DND-41 (cell line): ENCODE measurements at regions not wholly inside any gene's neighbourhood (a gene's known extent, or its start where the extent isn't known, plus 50 kb on each side); places are given as distances from the start of the nearest gene placed in this dataset.

Experiments
- ATAC-seq: fragments of 200-7000 bp; cut with Tn5 transposase; 3 replicates; pipeline ENCODE4 v1.9.1; 2021; ENCODE audit warnings: low read depth; ENCODE audit not compliant: insufficient read depth
- DNase-seq: peaks from one replicate; pipeline ENCODE4 v3.0.0-alpha.2; 2020
- H2AFZ ChIP-seq: 2 replicates; pipeline ENCODE4 v1.6.0; 2012; ENCODE audit warnings: low read depth, low read length
- H3K27ac ChIP-seq: 2 replicates; pipeline ENCODE4 v1.5.1; 2012; ENCODE audit warnings: low read length, inconsistent platforms
- H3K27me3 ChIP-seq: fragments of 200-600 bp; sonication (generic); 2 replicates; pipeline ENCODE4 v1.6.0; 2012; ENCODE audit warnings: low read length, mild to moderate bottlenecking, inconsistent platforms; ENCODE audit not compliant: insufficient read depth, poor library complexity
- H3K36me3 ChIP-seq: 2 replicates; pipeline ENCODE4 v1.5.1; 2012; ENCODE audit warnings: low read length, inconsistent platforms; ENCODE audit not compliant: insufficient read depth
- H3K4me1 ChIP-seq: 2 replicates; pipeline ENCODE4 v1.5.1; 2012; ENCODE audit warnings: mild to moderate bottlenecking, low read length; ENCODE audit not compliant: insufficient read depth
- H3K4me2 ChIP-seq: 2 replicates; pipeline ENCODE4 v1.6.0; 2012; ENCODE audit warnings: mild to moderate bottlenecking, moderate library complexity, low read length, inconsistent platforms; ENCODE audit not compliant: insufficient read depth
- H3K4me3 ChIP-seq, 2 experiments: fragments of 200-600 bp in 1 of 2; shearing (Covaris generic) in 1 of 2; 2 replicates each; pipeline ENCODE4 v1.5.1; 2012 to 2016; ENCODE audit warnings: inconsistent platforms in 2 of 2, low read length in 2 of 2, mild to moderate bottlenecking in 2 of 2, low read depth in 1 of 2, moderate library complexity in 1 of 2
- H3K79me2 ChIP-seq: 2 replicates; pipeline ENCODE4 v1.6.0; 2012; ENCODE audit warnings: low read length, inconsistent platforms; ENCODE audit not compliant: insufficient read depth
- H3K9ac ChIP-seq: 2 replicates; pipeline ENCODE4 v1.6.0; 2012; ENCODE audit warnings: low read depth, mild to moderate bottlenecking, inconsistent platforms, low read length, moderate library complexity
- H3K9me3 ChIP-seq: 2 replicates; pipeline ENCODE4 v1.5.1; 2012; ENCODE audit warnings: low read length, moderate library complexity, mild to moderate bottlenecking, inconsistent platforms; ENCODE audit not compliant: insufficient read depth, severe bottlenecking
- H4K20me1 ChIP-seq: 2 replicates; pipeline ENCODE4 v1.6.0; 2012; ENCODE audit warnings: low read length; ENCODE audit not compliant: insufficient read depth
- CTCF ChIP-seq: IDR thresholded peaks from 2 replicates; pipeline ENCODE4 v1.5.1; 2012; ENCODE audit warnings: borderline replicate concordance, low read length, moderate library complexity, mild to moderate bottlenecking; ENCODE audit not compliant: poor library complexity, severe bottlenecking; ENCODE audit errors: extremely low read depth
- EZH2 ChIP-seq: IDR thresholded peaks from 3 replicates; pipeline ENCODE4 v1.6.1; 2012; ENCODE audit warnings: borderline replicate concordance, low read depth, mild to moderate bottlenecking, moderate library complexity, low read length, inconsistent platforms; ENCODE audit not compliant: severe bottlenecking

GRCh38 chr7:121591926-121592325 is 195.8 kb upstream of the FAM3C start:
- DNase-seq, result no peak
- no peak overlapping the region for H2AFZ ChIP-seq

GRCh38 chr7:121587435-121587834 is 191.3 kb upstream of the FAM3C start:
- no peak overlapping the region for H3K27ac ChIP-seq
- no peaks in the 10 kb centered on the region for H3K9me3 ChIP-seq
- TF ChIP-seq CTCF, result no peak
- TF ChIP-seq EZH2, result no peak
- no peak overlapping the region for H3K4me2 ChIP-seq
- H4K20me1 ChIP-seq, result no peaks in the 10 kb centered on the region
- H3K36me3 ChIP-seq, result no peaks in the 10 kb centered on the region
- DNase-seq (no peak), ATAC-seq (no peak)
- H3K79me2 ChIP-seq, result no peaks in the 10 kb centered on the region
- H3K4me1 ChIP-seq, result no peaks in the 10 kb centered on the region
- no peak overlapping the region for H2AFZ ChIP-seq
- H3K9ac ChIP-seq, result no peak overlapping the region
- no peak overlapping the region for H3K4me3 ChIP-seq
- no peaks in the 10 kb centered on the region for H3K27me3 ChIP-seq

More at GRCh38 chr7:121591926-121592325, 195.8 kb upstream of the FAM3C start:
- Histone ChIP-seq H4K20me1 (no peaks in the 10 kb centered on the region), H3K79me2 (no peaks in the 10 kb centered on the region), H3K9ac (no peak overlapping the region), H3K9me3 (no peaks in the 10 kb centered on the region), H3K36me3 (no peaks in the 10 kb centered on the region), H3K27ac (no peak overlapping the region), H3K4me3 (no peak overlapping the region), H3K27me3 (no peaks in the 10 kb centered on the region), H3K4me2 (no peak overlapping the region), H3K4me1 (no peaks in the 10 kb centered on the region)
- no peak for TF ChIP-seq EZH2
- no peak for TF ChIP-seq CTCF
- ATAC-seq, result no peak

- H3K9me3 ChIP-seq, result no peaks in the 10 kb centered on the region
- H3K27me3 ChIP-seq, result no peaks in the 10 kb centered on the region
- H3K4me3 ChIP-seq, result no peak overlapping the region
- DNase-seq (no peak), ATAC-seq (no peak)
- H3K4me1 ChIP-seq, result no peaks in the 10 kb centered on the region
- no peak overlapping the region for H3K4me2 ChIP-seq
- H4K20me1 ChIP-seq, result no peaks in the 10 kb centered on the region
- no peak overlapping the region for H2AFZ ChIP-seq
- no peaks in the 10 kb centered on the region for H3K36me3 ChIP-seq
- H3K9ac ChIP-seq, result no peak overlapping the region
- no peak overlapping the region for H3K27ac ChIP-seq
- TF ChIP-seq CTCF, result no peak
- TF ChIP-seq EZH2, result no peak
- no peaks in the 10 kb centered on the region for H3K79me2 ChIP-seq
These were observed 186.2 kb upstream of the FAM3C start for GRCh38 chr7:121582258-121582657.

GRCh38 chr7:121579639-121580038 is 183.5 kb upstream of the FAM3C start:
- peaks cover 7% of the 10 kb centered on the region for H3K27me3 ChIP-seq
- H4K20me1 ChIP-seq, result no peaks in the 10 kb centered on the region
- H3K36me3 ChIP-seq, result no peaks in the 10 kb centered on the region
- DNase-seq (no peak), ATAC-seq (no peak)
- TF ChIP-seq CTCF, result no peak
- TF ChIP-seq EZH2, result no peak
- H2AFZ ChIP-seq, result no peak overlapping the region
- no peak overlapping the region for H3K4me2 ChIP-seq
- H3K79me2 ChIP-seq, result no peaks in the 10 kb centered on the region
- H3K4me1 ChIP-seq, result no peaks in the 10 kb centered on the region
- H3K9ac ChIP-seq, result no peak overlapping the region
- no peak overlapping the region for H3K27ac ChIP-seq
- no peak overlapping the region for H3K4me3 ChIP-seq
- no peaks in the 10 kb centered on the region for H3K9me3 ChIP-seq
